Adrenal gland (tissue), 5 donors: ENCODE measurements at regions not wholly inside any gene's neighbourhood (a gene's known extent, or its start where the extent isn't known, plus 50 kb on each side); places are given as distances from the start of the nearest gene placed in this dataset.

Experiments used
- POLR2A ChIP-seq, 2 donors: fragments of 450-650 bp; IDR thresholded peaks; one replicate each; pipeline ENCODE4 v1.6.1; 2017; ENCODE audit warnings: antibody characterized with exemption in 2 of 2, mild to moderate bottlenecking in 2 of 2, moderate library complexity in 1 of 2
- TF ChIP-seq, protein P1 (sequence below), 6 experiments: fragments of 450-650 bp in 4 of 6; fragments of 200-600 bp in 2 of 6; sonication (generic) in 1 of 6; IDR thresholded peaks; 1 replicate in 5 of 6; 2 replicates in 1 of 6; pipeline versions ENCODE4 v1.5.1 to v1.8.0; 2016 to 2021; ENCODE audit warnings: antibody characterized with exemption in 6 of 6, mild to moderate bottlenecking in 2 of 6, moderate library complexity in 1 of 6
- donor health status: DM: no; HTN: no; CAD: no.

- TF ChIP-seq, protein P1, sequence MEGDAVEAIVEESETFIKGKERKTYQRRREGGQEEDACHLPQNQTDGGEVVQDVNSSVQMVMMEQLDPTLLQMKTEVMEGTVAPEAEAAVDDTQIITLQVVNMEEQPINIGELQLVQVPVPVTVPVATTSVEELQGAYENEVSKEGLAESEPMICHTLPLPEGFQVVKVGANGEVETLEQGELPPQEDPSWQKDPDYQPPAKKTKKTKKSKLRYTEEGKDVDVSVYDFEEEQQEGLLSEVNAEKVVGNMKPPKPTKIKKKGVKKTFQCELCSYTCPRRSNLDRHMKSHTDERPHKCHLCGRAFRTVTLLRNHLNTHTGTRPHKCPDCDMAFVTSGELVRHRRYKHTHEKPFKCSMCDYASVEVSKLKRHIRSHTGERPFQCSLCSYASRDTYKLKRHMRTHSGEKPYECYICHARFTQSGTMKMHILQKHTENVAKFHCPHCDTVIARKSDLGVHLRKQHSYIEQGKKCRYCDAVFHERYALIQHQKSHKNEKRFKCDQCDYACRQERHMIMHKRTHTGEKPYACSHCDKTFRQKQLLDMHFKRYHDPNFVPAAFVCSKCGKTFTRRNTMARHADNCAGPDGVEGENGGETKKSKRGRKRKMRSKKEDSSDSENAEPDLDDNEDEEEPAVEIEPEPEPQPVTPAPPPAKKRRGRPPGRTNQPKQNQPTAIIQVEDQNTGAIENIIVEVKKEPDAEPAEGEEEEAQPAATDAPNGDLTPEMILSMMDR (IDR thresholded peaks at IDR 0.05) = peak; percentile 23 to 52 (median 38)
- TF ChIP-seq POLR2A (IDR thresholded peaks at IDR 0.05) = no peak
Measured at GRCh38 chr9:22244139-22245011, 202.2 kb upstream of the DMRTA1 start.
